ENCODE measurements at regions not wholly inside any gene's neighbourhood (a gene's known extent, or its start where the extent isn't known, plus 50 kb on each side); places are given as distances from the start of the nearest gene placed in this dataset.

DNA sequence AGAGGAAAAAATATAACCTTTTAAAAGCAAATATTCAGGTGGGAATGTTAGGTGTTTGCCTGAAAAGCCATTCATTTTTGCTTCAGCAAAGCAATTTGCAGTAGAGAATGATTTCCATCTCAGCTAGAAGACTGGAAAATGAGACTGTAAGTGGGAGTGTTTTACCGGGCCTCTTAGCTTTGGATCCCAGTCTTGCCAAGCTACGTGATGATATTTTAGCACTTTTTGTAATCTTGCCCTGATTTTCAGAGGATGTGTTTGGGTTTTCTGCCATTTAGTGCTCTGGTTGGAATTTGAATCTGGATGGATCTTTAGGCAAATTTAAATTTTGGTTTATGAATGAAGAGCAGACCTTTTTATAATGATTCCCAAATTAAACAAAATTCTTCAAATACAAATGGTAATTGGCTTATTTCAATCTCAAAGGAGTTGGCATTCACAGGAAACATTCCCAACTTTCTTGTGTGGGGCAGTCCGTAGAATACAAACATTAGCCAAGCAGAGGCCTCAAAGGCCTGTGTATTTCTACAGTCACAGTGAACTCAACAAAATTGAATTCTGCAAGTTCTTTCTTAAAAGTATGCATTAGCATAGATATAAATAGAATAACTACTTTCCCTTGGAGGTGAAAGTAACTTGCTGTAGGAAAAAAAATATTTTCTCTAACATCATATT is 646.4 kb downstream of the CDY2B start:
- H2AFZ ChIP-seq (ENCODE audit: low read length), result no peak overlapping the region
- no peaks in the 10 kb centered on the region for H4K20me1 ChIP-seq (ENCODE audit: insufficient read depth, low read length)
- no peak overlapping the region for H3K4me3 ChIP-seq (ENCODE audit: low read depth, low read length, poor library complexity, severe bottlenecking)
- no peaks in the 10 kb centered on the region for H3K4me1 ChIP-seq (ENCODE audit: insufficient read depth, low read length, severe bottlenecking)
- H3K4me2 ChIP-seq (ENCODE audit: low read length), result no peak overlapping the region
- no peaks in the 10 kb centered on the region for H3F3A ChIP-seq (ENCODE audit: insufficient read depth, low read length)
- no peaks in the 10 kb centered on the region for H3K36me3 ChIP-seq (ENCODE audit: insufficient read depth, low read length)
- H3K9me2 ChIP-seq (ENCODE audit: low read depth, low read length), result no peaks in the 10 kb centered on the region
- H3K27me3 ChIP-seq (ENCODE audit: insufficient read depth, low read length), result no peaks in the 10 kb centered on the region
- no peaks in the 10 kb centered on the region for H3K9me3 ChIP-seq (ENCODE audit: low read length)
- H3K79me2 ChIP-seq (ENCODE audit: insufficient read depth, low read length), result no peaks in the 10 kb centered on the region
- TF ChIP-seq EZH2 (IDR thresholded peaks at IDR 0.05; ENCODE audit: borderline replicate concordance, low read length) (no peak), CTCF (IDR thresholded peaks at IDR 0.05; ENCODE audit: low read length) (no peak)
- H3K27ac ChIP-seq (ENCODE audit: low read depth, low read length, poor library complexity, severe bottlenecking), result no peak overlapping the region
- no peak overlapping the region for H3K9ac ChIP-seq (ENCODE audit: low read length)

GRCh38 chrY:17231994-17232393 is 648.0 kb downstream of the CDY2B start:
- Histone ChIP-seq H3K36me3 (ENCODE audit: insufficient read depth, low read length) (no peaks in the 10 kb centered on the region), H4K20me1 (ENCODE audit: insufficient read depth, low read length) (no peaks in the 10 kb centered on the region), H3K9ac (ENCODE audit: low read length) (no peak overlapping the region), H2AFZ (ENCODE audit: low read length) (no peak overlapping the region), H3K4me3 (ENCODE audit: low read depth, low read length, poor library complexity, severe bottlenecking) (no peak overlapping the region), H3K27ac (ENCODE audit: low read depth, low read length, poor library complexity, severe bottlenecking) (no peak overlapping the region), H3F3A (ENCODE audit: insufficient read depth, low read length) (no peaks in the 10 kb centered on the region), H3K4me1 (ENCODE audit: insufficient read depth, low read length, severe bottlenecking) (no peaks in the 10 kb centered on the region), H3K27me3 (ENCODE audit: insufficient read depth, low read length) (no peaks in the 10 kb centered on the region), H3K79me2 (ENCODE audit: insufficient read depth, low read length) (no peaks in the 10 kb centered on the region), H3K4me2 (ENCODE audit: low read length) (no peak overlapping the region), H3K9me2 (ENCODE audit: low read depth, low read length) (no peaks in the 10 kb centered on the region), H3K9me3 (ENCODE audit: low read length) (no peaks in the 10 kb centered on the region)
- TF ChIP-seq CTCF (IDR thresholded peaks at IDR 0.05; ENCODE audit: low read length) (no peak), EZH2 (IDR thresholded peaks at IDR 0.05; ENCODE audit: borderline replicate concordance, low read length) (no peak)

- no peak for TF ChIP-seq CTCF (IDR thresholded peaks at IDR 0.05; ENCODE audit: low read length)
- TF ChIP-seq EZH2 (IDR thresholded peaks at IDR 0.05; ENCODE audit: borderline replicate concordance, low read length), result no peak
- H3K79me2 ChIP-seq (ENCODE audit: insufficient read depth, low read length), result no peaks in the 10 kb centered on the region
These were observed 656.5 kb downstream of the CDY2B start for GRCh38 chrY:17223502-17223901.

More at GRCh38 chrY:17223502-17223901, 656.5 kb downstream of the CDY2B start:
- Histone ChIP-seq H4K20me1 (ENCODE audit: insufficient read depth, low read length) (no peaks in the 10 kb centered on the region), H3K36me3 (ENCODE audit: insufficient read depth, low read length) (no peaks in the 10 kb centered on the region), H3K27me3 (ENCODE audit: insufficient read depth, low read length) (no peaks in the 10 kb centered on the region), H3K9me2 (ENCODE audit: low read depth, low read length) (no peaks in the 10 kb centered on the region), H3K27ac (ENCODE audit: low read depth, low read length, poor library complexity, severe bottlenecking) (no peak overlapping the region), H3K4me2 (ENCODE audit: low read length) (no peak overlapping the region), H3K9ac (ENCODE audit: low read length) (no peak overlapping the region), H3K9me3 (ENCODE audit: low read length) (no peaks in the 10 kb centered on the region), H3K4me1 (ENCODE audit: insufficient read depth, low read length, severe bottlenecking) (no peaks in the 10 kb centered on the region), H3K4me3 (ENCODE audit: low read depth, low read length, poor library complexity, severe bottlenecking) (no peak overlapping the region), H2AFZ (ENCODE audit: low read length) (no peak overlapping the region), H3F3A (ENCODE audit: insufficient read depth, low read length) (no peaks in the 10 kb centered on the region)
